Body of pancreas (tissue), 4 donors: ENCODE measurements at regions not wholly inside any gene's neighbourhood (a gene's known extent, or its start where the extent isn't known, plus 50 kb on each side); places are given as distances from the start of the nearest gene placed in this dataset.

Source experiments
- ATAC-seq: fragments of 150-250 bp; one replicate; pipeline ENCODE4 v1.9.1; 2016
- DNase-seq, 4 donors: peaks; one replicate each; pipeline ENCODE4 v3.0.0-alpha.2; 2019
- H3K27ac ChIP-seq, 4 donors: fragments of 200-600 bp; sonication (generic); 1 replicate in 3 of 4; 2 replicates in 1 of 4; pipeline versions ENCODE4 v1.5.1 to v1.6.1; 2016 to 2019; ENCODE audit warnings: mild to moderate bottlenecking in 1 of 4, mixed read lengths in 1 of 4, moderate library complexity in 1 of 4
- H3K27me3 ChIP-seq, 2 donors: fragments of 200-600 bp; sonication (generic); one replicate each; pipeline ENCODE4 v1.6.0; 2016; ENCODE audit warnings: mild to moderate bottlenecking in 1 of 2
- H3K36me3 ChIP-seq, 2 donors: fragments of 200-600 bp; sonication (generic); replicated peaks in 1 of 2; 2 replicates each; pipeline ENCODE4 v1.5.1; 2016; ENCODE audit warnings: low read depth in 2 of 2; ENCODE audit not compliant: insufficient read depth in 1 of 2
- H3K4me1 ChIP-seq: fragments of 200-600 bp; sonication (generic); one replicate; pipeline ENCODE4 v1.6.0; 2016
- H3K4me3 ChIP-seq, 2 donors: fragments of 200-600 bp; sonication (generic); 1 replicate in 1 of 2; 2 replicates in 1 of 2; pipeline ENCODE4 v1.5.1; 2016 to 2019
- H3K9me3 ChIP-seq, 3 donors: fragments of 200-600 bp; sonication (generic); 1 replicate in 2 of 3; 2 replicates in 1 of 3; pipeline ENCODE4 v1.5.1; 2016
- POLR2A ChIP-seq, 3 donors: fragments of 450-650 bp; IDR thresholded peaks; one replicate each; pipeline ENCODE4 v1.6.1; 2016; ENCODE audit warnings: antibody characterized with exemption in 3 of 3, mild to moderate bottlenecking in 2 of 3
- WGBS, 2 donors: methylation state at CpG; one replicate each; pipeline ENCODE4 v1.1.5; 2017; 5-methylcytosine and 5-hydroxymethylcytosine counted together
- intact Hi-C: fragments of 100-400 bp; cut with DNase I; formaldehyde crosslinking; loops from one replicate; pipeline ENCODE4 v1.15.1; 2023
- TF ChIP-seq, protein P1 (sequence below), 7 experiments: fragments of 450-650 bp in 4 of 7; fragments of 200-600 bp in 3 of 7; sonication (generic) in 3 of 7; IDR thresholded peaks; one replicate each; pipeline ENCODE4 v1.5.1; 2016 to 2019; ENCODE audit warnings: antibody characterized with exemption in 7 of 7

DNA sequence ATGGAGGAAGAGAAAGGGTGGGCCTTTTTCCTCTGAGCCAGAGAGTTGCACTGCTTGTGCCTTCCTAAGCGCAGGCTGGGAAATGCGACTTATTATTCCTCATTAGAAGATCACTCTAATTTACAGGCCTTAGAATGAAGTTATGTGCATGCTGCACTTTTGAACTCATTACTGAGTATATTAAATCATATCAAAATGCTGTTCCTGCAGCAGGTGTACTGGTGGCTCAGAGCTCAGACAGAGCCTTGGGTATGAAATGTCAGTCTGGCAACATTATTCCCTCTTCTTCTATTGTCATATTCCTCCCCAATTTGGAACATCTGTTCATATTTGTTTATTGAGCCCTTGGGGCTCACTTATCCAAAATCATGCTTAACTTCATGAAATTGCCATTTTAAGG lies 85.5 kb downstream of the ADCYAP1 start:
- DNase-seq (no peak), ATAC-seq (no peak)
- no peak overlapping the region for H3K27ac ChIP-seq
- no peaks in the 10 kb centered on the region for H3K9me3 ChIP-seq
- no peaks in the 10 kb centered on the region for H3K27me3 ChIP-seq
- H3K4me3 ChIP-seq, result no peak overlapping the region
- H3K36me3 ChIP-seq, result no peaks in the 10 kb centered on the region
- no peak for TF ChIP-seq POLR2A (IDR thresholded peaks at IDR 0.05)
- TF ChIP-seq, protein P1, sequence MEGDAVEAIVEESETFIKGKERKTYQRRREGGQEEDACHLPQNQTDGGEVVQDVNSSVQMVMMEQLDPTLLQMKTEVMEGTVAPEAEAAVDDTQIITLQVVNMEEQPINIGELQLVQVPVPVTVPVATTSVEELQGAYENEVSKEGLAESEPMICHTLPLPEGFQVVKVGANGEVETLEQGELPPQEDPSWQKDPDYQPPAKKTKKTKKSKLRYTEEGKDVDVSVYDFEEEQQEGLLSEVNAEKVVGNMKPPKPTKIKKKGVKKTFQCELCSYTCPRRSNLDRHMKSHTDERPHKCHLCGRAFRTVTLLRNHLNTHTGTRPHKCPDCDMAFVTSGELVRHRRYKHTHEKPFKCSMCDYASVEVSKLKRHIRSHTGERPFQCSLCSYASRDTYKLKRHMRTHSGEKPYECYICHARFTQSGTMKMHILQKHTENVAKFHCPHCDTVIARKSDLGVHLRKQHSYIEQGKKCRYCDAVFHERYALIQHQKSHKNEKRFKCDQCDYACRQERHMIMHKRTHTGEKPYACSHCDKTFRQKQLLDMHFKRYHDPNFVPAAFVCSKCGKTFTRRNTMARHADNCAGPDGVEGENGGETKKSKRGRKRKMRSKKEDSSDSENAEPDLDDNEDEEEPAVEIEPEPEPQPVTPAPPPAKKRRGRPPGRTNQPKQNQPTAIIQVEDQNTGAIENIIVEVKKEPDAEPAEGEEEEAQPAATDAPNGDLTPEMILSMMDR (IDR thresholded peaks at IDR 0.05), result no peak
- WGBS, 2 donors, result 67 to 84% methylated on average over 2 of the region's 2 CpGs
- H3K4me1 ChIP-seq, result no peaks in the 10 kb centered on the region
- intact Hi-C loops, result no loop called here

- H3K27me3 ChIP-seq, result no peaks in the 10 kb centered on the region
- H3K9me3 ChIP-seq, result no peaks in the 10 kb centered on the region
- TF ChIP-seq, protein P1 (IDR thresholded peaks at IDR 0.05), result no peak
- no peak for TF ChIP-seq POLR2A (IDR thresholded peaks at IDR 0.05)
- no peak for ATAC-seq
- DNase-seq, result no peak
- no peaks in the 10 kb centered on the region for H3K4me1 ChIP-seq
- intact Hi-C loops, result no loop called here
- no peak overlapping the region for H3K4me3 ChIP-seq
- H3K36me3 ChIP-seq, result no peaks in the 10 kb centered on the region
- no peak overlapping the region for H3K27ac ChIP-seq
- WGBS, 2 donors, result 58 to 63% methylated on average over 2 of the region's 2 CpGs
These were observed 86.8 kb downstream of the ADCYAP1 start for GRCh38 chr18:991441-991840.

- Histone ChIP-seq H3K27ac (no peak overlapping the region), H3K36me3 (no peaks in the 10 kb centered on the region), H3K4me3 (no peak overlapping the region), H3K9me3 (no peaks in the 10 kb centered on the region), H3K27me3 (no peaks in the 10 kb centered on the region), H3K4me1 (no peaks in the 10 kb centered on the region)
- ATAC-seq, result no peak
- intact Hi-C loops, result no loop called here
- no peak for DNase-seq
- 66 to 69% methylated on average over 3 of the region's 3 CpGs for WGBS, 2 donors
- no peak for TF ChIP-seq POLR2A (IDR thresholded peaks at IDR 0.05)
- TF ChIP-seq, protein P1 (IDR thresholded peaks at IDR 0.05), result no peak
These were observed 88.9 kb downstream of the ADCYAP1 start for GRCh38 chr18:993560-993959.

DNA sequence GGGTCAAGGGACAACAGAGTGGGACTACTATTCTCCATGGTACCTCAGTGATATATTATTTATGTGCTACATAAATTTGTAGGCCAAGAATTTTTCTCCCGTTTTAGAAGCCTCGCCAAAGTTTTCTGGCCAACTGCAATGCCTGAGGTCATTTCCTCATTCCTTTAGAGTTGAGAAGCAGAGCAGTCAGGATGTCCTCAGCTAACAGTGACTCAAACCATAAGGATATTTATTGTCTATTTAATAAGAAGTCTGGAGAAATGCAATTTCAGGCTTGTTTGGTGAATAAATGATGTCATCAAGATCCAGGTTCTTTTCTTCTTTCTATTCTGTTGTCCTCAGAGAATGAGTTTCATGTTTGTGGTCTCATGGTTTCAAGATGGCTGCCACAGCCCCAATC lies 91.0 kb downstream of the ADCYAP1 start:
- H3K4me3 ChIP-seq, result no peak overlapping the region
- WGBS, 2 donors, result 66 to 82% methylated on average over 2 of the region's 2 CpGs
- intact Hi-C loops, result no loop called here
- TF ChIP-seq, protein P1 (IDR thresholded peaks at IDR 0.05), result no peak
- TF ChIP-seq POLR2A (IDR thresholded peaks at IDR 0.05), result no peak
- DNase-seq (no peak), ATAC-seq (no peak)
- no peaks in the 10 kb centered on the region for H3K27me3 ChIP-seq
- H3K4me1 ChIP-seq, result no peaks in the 10 kb centered on the region
- no peaks in the 10 kb centered on the region for H3K9me3 ChIP-seq
- H3K36me3 ChIP-seq, result no peaks in the 10 kb centered on the region
- H3K27ac ChIP-seq, result no peak overlapping the region

DNA sequence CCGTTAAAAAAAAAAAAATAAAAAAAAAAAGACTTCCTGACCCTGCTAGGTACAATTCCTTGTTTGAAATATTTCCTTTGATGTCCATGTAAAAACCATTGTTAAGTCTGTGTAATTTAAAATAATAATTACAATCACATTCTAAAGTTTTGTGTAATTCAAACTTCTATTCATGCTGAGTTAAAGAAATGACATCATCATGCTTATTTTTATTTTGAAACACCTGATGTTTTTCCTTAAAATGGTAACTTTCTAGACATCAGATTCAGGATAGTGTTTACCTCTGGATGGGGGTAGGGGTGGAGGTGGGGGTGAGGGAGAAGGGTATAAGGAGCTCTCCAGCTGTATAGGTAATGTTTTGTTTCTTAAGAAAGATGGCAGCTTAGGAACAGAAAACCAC lies 92.8 kb downstream of the ADCYAP1 start:
- H3K36me3 ChIP-seq, result no peaks in the 10 kb centered on the region
- no peak overlapping the region for H3K4me3 ChIP-seq
- H3K27ac ChIP-seq, result no peak overlapping the region
- DNase-seq (no peak), ATAC-seq (no peak)
- TF ChIP-seq POLR2A (IDR thresholded peaks at IDR 0.05), result no peak
- TF ChIP-seq, protein P1 (IDR thresholded peaks at IDR 0.05), result no peak
- H3K4me1 ChIP-seq, result no peaks in the 10 kb centered on the region
- H3K9me3 ChIP-seq, result no peaks in the 10 kb centered on the region
- intact Hi-C loops, result no loop called here
- H3K27me3 ChIP-seq, result no peaks in the 10 kb centered on the region
- 80 to 97% methylated on average over 1 of the region's 1 CpG for WGBS, 2 donors
